Stimulated activated naive CD4-positive, alpha-beta T cell (primary cell): ENCODE measurements at regions not wholly inside any gene's neighbourhood (a gene's known extent, or its start where the extent isn't known, plus 50 kb on each side); places are given as distances from the start of the nearest gene placed in this dataset.

ENCODE experiments used
- DNase-seq, 6 experiments: peaks; one replicate each; lab custom pipeline; 2025; lab: John Stamatoyannopoulos, UW

GRCh38 chr6:164152611-164153010 is 738.1 kb downstream of the QKI start:
- DNase-seq: no peak

- DNase-seq: no peak
These were observed 736.9 kb downstream of the QKI start for GRCh38 chr6:164151161-164152120.

- no peak for DNase-seq
These were observed 735.7 kb downstream of the QKI start for GRCh38 chr6:164150232-164150631.

- no peak for DNase-seq
These were observed 734.3 kb downstream of the QKI start for GRCh38 chr6:164148788-164149187.

- no peak for DNase-seq
These were observed 729.8 kb downstream of the QKI start for GRCh38 chr6:164144316-164144715.

- DNase-seq: no peak
These were observed 727.8 kb downstream of the QKI start for GRCh38 chr6:164142322-164142721.

- no peak for DNase-seq
These were observed 721.1 kb downstream of the QKI start for GRCh38 chr6:164135511-164136132.

GRCh38 chr6:164133095-164133494 is 718.6 kb downstream of the QKI start:
- DNase-seq: no peak

GRCh38 chr6:164130585-164130984 is 716.1 kb downstream of the QKI start:
- DNase-seq: no peak

GRCh38 chr6:164130151-164130550 is 715.6 kb downstream of the QKI start:
- DNase-seq: no peak

GRCh38 chr6:164129218-164129617 is 714.7 kb downstream of the QKI start:
- no peak for DNase-seq

- no peak for DNase-seq
These were observed 713.6 kb downstream of the QKI start for GRCh38 chr6:164128101-164128500.

- DNase-seq: no peak
These were observed 710.5 kb downstream of the QKI start for GRCh38 chr6:164124986-164125385.

GRCh38 chr6:164124473-164124872 is 710.0 kb downstream of the QKI start:
- no peak for DNase-seq

- DNase-seq: no peak
These were observed 707.6 kb downstream of the QKI start for GRCh38 chr6:164122109-164122508.

- DNase-seq: no peak
These were observed 707.0 kb downstream of the QKI start for GRCh38 chr6:164121527-164121926.

GRCh38 chr6:164114651-164115050 is 700.1 kb downstream of the QKI start:
- no peak for DNase-seq

GRCh38 chr6:164114051-164114450 is 699.5 kb downstream of the QKI start:
- no peak for DNase-seq

GRCh38 chr6:164113637-164114036 is 699.1 kb downstream of the QKI start:
- DNase-seq: no peak

- no peak for DNase-seq
These were observed 695.2 kb downstream of the QKI start for GRCh38 chr6:164109770-164110140.

- no peak for DNase-seq
These were observed 694.6 kb downstream of the QKI start for GRCh38 chr6:164108869-164109769.

GRCh38 chr6:164108092-164108491 is 693.6 kb downstream of the QKI start:
- no peak for DNase-seq
